A549 (cell line): ENCODE measurements at regions not wholly inside any gene's neighbourhood (a gene's known extent, or its start where the extent isn't known, plus 50 kb on each side); places are given as distances from the start of the nearest gene placed in this dataset.

ENCODE experiments used
- BHLHE40 ChIP-seq: IDR thresholded peaks from 2 replicates; pipeline ENCODE4 v1.6.1; 2012; ENCODE audit warnings: low read depth, low read length, inconsistent platforms
- CEBPB ChIP-seq, 2 experiments: fragments of >200 bp in 1 of 2; sonication (Bioruptor Twin) in 1 of 2; formaldehyde crosslinking in 1 of 2; IDR thresholded peaks; 2 replicates each; pipeline ENCODE4 v1.6.1; 2012 to 2016
- RAD21 ChIP-seq, 2 experiments: fragments of >200 bp in 1 of 2; sonication (Bioruptor Twin) in 1 of 2; formaldehyde crosslinking in 1 of 2; IDR thresholded peaks in 1 of 2; conservative IDR thresholded peaks in 1 of 2; 2 replicates in 1 of 2; 3 replicates in 1 of 2; pipeline ENCODE4 v1.6.1; 2012 to 2018; ENCODE audit warnings: inconsistent platforms in 1 of 2
- RARB ChIP-seq: fragments of 250-450 bp; sonication (Bioruptor Pico); IDR thresholded peaks from 2 replicates; pipeline ENCODE4 v1.8.0; 2021; ENCODE audit warnings: mild to moderate bottlenecking, moderate library complexity

DNA sequence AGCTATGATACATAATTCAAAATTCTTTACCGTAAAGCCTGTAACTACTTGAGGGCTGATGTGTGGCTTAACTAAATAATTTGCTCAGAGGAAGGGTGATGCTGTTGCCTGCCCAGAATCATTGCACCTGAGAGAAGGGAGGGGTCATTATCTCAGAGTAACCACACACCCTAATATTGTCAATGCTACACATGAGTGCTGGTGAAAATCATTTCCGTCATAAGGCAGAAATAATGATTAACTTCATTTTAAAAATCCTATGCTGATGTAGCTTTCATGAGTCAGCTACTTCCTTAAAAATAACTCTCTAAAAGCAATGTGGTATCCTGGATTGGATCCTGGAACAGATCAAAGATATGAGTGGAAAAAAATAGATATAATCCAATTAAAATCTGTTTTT lies 146.4 kb upstream of the FAM83B start:
- no peak for TF ChIP-seq RAD21 (conservative IDR thresholded peaks at IDR 0.05 in 1 of 2, IDR thresholded peaks at IDR 0.05 in 1 of 2)
- no peak for TF ChIP-seq BHLHE40
- no peak for TF ChIP-seq CEBPB (IDR thresholded peaks at IDR 0.05)
- TF ChIP-seq RARB (CRISPR knock-in tag) = no peak
